GDM1 (cell line): ENCODE measurements at regions not wholly inside any gene's neighbourhood (a gene's known extent, or its start where the extent isn't known, plus 50 kb on each side); places are given as distances from the start of the nearest gene placed in this dataset.
"Not testable (repeated sequence)": the region's sequence is repeated elsewhere in the genome, so short reads cannot be mapped to it uniquely, and the experiment has no call there.

Experiments
- DNase-seq: peaks from one replicate; lab custom pipeline; 2025; lab: John Stamatoyannopoulos, UW

GRCh38 chr20:40849456-40849855 is 160.4 kb upstream of the MAFB start:
- no peak for DNase-seq

- no peak for DNase-seq
These were observed 162.0 kb upstream of the MAFB start for GRCh38 chr20:40851051-40851450.

GRCh38 chr20:40855269-40855668 is 166.2 kb upstream of the MAFB start:
- DNase-seq, result no peak

GRCh38 chr20:40856653-40857052 is 167.6 kb upstream of the MAFB start:
- DNase-seq, result no peak

DNA sequence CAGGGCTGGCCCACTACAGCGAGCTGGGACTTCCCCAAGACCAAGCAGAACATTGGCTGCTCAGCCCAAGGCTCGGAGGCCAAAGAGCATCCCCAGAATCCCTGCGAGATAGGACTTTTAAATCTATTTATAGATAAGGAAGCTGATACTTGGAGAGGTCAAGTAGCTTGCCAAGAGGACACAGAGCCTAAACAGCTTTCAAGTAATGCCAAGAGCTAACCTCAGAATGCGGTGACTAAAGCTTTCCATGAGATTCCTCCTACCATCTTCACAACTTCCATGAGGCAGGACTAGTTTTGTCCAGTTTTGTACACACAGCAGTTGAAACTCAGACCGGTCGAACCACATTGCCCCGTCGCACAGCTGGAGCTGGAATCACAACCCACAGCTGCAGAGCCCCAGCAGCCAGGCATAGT is 168.1 kb upstream of the TOP1 start:
- DNase-seq, result no peak

DNA sequence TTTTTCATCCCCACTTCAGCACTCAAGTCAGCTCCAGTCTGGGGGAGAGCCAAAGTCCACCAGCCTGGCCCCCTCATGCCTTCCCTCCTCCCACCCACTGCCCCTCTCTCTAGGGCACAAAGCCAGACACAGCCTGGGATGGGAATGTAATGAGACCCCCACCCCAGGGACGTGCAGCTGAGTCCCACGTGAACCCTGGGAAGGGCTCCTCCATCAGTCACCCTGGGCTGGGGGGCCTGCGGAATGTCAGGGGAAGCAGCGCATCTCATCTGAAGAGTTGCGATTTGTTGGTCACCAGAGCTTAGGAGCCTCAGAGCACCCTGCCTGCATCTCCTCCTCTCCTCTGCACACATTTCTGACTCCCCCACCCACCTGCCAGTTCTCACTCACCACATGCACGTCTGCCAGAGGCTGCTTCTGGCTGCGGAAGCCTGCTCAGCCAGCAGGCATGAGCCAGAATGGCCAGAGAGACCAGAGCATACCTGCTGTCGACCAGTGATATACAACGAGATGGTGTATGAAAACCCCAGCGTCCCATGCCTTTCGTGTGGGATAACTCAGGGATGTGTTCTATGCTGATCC is 167.1 kb upstream of the TOP1 start:
- DNase-seq, result no peak

GRCh38 chr20:40863355-40863919 is 165.2 kb upstream of the TOP1 start:
- no peak for DNase-seq

GRCh38 chr20:40864470-40864869 is 164.2 kb upstream of the TOP1 start:
- DNase-seq, result no peak

DNA sequence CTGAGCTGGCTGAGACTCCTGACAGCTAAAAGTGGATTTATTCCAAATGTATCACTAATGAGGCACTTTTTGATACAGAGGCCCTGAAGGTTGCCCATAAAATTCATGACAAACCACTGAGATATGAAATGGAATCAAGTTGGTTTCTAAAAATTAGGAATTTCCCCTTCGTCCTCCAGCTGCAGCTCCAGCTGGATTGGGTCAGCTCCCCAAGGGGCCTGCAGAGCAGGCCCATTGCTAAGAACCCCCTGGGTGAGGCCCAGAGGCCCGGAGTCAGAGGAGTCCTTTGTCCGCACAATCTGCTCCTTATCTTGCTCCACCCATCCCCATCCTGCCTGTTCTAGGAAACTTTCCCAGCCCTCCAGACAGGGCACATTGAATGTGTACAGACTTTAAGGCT is 163.5 kb upstream of the TOP1 start:
- no peak for DNase-seq

DNA sequence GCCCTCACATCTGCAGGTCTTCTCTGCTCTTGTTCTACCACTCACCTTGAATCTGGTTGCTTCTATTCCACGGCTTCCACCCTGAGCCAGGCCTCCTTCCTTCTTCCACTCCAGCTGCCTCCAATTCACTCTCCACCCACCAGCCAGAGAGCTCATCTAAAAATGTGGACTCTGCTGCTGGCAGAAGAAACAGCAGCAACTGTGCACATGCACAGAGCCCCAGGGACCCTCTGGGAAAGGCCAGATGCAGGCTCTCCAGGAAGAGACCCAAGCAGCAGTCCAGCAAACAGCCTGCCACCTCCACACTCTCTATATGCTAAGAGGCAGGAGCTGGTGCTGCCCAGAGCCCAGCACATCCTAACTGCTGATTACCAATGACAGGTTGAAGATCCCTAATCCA is 162.6 kb upstream of the TOP1 start:
- DNase-seq, result no peak

DNA sequence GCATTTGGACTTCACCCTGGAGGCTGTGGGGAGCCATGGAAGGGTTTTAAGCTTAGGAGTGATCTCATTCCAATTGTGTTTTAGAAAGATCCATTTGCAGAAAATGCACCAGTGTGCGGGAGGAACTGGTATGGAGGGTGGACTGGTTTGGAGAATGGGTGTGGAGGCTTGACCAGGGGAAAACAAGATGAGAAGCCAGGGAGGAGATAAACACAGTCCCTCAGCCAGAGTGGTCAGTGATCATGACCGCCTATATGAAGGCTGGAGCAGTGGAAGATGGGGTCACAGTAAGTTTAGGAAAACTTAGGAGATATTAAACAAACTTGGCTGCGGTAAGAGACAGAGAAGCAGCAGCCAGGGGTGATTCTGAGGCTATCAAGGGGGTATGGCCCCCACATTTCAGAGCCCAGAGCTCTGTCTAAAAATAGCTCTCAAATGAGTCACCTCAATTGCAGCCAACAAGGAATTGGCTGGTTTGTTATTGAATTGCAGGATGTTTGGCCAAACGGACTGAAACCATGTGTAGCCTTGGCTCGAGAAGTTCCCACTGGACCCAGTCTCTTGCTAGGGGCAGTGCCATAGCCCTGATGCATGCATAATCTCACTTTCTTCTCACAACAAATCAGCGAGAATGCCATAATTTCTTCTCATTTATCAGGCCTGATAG is 159.9 kb upstream of the TOP1 start:
- no peak for DNase-seq

DNA sequence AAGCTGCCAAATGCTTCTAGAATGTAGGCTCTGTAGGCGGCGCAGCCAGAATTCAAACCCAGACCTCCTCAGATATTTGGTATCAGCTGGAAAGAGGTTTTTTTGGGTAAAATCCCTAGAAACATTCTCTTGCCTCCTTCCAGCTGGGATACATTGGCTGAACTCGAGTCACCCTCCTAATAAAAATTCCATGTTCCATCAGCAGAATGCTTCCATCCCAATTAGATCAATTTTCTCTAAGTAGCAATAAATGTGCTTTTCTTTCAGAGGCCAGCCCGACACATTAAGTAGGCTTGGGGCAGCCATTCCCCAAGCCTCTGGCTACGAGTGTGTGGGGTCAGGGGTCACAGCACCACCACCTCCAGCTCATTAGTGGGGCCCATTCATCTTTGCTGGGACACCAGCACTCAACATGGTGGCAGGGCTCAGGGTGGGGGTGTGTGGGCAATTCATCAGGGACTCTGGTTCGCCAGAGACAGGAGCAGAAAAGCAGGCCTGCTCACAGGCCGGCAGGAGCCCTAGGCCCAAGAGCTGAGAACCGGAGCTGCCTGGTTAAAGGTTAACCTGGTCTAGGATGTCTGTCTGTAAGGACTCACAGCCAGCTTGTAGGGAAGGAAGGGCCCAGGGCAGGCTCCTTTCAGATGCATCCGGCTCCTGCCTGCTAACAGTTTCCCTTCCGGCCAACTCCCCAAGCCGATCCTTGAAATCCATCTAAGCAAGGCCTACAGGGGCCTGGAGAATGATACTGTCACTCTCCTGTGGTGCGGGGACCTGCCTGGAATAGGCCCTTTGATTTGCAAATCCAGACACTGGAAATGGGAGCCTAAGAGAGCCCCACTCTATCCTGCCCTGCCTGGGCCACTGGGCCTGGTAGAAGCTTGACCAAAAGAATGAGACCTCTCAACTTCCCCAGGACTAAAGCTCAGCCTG is 159.1 kb upstream of the TOP1 start:
- no peak for DNase-seq

DNA sequence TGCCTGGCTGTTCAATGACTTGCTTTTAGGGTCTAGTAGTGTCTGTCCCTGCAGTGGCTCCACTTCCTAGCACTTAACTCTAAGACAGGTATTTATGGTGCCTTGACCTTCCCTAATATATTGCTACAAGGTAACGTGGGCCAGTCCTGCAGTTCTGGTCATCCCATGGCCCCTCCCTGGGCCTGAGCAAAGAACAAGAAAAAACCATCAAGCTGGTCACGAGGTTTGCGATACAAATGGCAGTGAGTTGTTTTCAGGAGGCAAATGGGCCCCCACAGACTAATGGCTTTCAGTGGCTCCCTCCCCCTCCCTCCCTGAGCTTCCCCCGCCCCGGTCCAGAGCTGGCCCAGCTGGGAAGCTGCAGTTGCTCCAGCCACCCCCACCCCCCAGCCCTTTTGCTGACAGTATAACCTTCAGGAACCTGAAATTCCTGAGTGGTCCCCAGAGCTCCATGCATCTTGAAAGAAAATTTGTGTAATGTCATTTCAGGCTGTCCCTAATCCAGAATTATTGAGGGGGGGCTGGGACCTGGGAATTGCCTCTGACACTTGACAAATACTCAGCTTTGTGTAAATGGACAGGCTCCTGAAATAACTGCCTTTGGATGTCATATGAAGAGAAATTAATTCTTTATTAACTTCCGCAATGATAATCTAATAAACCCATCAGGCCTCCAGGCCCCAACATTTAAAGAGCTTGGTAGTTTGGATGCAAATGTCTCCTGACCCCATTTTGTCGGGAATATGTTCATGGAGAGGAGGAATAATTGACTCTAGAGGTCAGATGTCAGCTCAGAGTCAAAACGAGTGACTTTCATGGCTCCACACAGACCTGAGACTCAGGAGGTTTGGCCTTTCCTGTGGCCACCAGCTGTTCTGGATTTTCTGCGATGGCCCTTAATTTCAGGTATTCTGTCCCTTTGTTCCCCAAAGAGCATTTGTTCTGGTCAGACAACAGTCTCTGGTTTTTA is 153.2 kb upstream of the TOP1 start:
- no peak for DNase-seq

DNA sequence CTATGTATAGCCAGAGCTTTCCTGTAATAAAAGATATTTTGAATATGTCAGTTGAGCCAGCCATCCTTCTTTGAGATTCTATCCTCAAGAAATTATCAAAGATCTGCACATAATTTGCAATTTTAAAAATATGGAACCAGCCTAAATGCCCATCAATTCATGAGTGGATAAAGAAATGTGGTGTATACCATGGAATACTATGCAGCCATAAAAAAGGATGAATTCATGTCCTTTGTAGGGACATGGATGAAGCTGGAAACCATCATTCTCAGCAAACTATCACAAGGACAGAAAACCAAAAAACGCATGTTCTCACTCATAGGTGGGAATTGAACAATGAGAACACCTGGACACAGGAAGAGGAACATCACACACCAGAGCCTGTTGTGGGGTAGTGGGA is 150.5 kb upstream of the TOP1 start:
- DNase-seq, result not testable (repeated sequence)

DNA sequence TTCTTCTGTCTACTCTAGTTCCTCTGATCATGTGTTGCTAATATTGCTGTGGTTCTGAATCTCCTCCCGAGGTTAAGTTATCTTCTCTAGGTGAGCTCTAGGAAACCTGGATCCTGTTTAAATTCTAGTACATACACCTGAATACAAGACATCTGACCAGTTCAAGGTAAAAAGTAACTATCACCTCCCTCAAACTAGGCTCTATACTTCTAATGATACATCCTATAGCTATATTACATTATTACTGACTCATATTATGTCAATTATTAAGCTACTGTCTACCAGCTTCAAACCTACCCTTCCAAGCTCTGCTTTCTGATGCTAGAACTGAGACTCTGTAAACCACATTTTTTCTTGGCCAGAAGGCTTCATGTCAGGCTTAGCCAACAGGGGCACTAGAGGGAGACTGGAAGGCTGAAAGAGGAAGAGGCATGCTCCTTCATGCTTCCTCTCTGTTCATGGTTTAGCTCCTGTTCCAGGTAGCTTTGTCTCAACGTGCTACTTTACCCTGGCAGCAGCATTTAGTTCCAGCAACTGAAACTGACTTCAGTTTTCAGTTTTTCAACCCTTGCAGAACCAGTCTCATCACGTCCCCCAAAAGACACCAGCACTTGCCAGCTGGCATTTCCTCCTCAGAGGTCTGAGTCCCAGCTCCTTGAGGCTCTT is 148.4 kb upstream of the TOP1 start:
- DNase-seq, result peak; percentile 8

GRCh38 chr20:40880729-40881109 is 147.9 kb upstream of the TOP1 start:
- DNase-seq, result no peak

DNA sequence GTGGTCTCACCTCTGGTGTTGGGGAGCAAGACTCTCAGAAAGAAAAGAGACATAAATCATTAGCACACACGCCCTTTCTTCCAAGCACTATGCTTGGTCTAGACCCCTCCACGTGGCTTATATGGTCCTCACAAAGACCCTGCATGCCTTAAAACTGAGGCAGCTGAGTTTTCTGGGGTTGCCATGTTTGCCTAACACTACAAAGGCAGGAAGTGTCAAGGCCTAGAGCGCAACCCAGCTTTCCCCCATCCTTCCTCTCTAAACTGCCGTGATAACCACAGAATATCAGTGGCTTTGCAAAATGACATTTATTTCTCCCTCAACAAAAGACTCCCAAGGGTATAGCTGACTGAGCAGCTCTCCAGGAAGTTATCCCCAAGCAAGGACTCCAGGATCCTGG is 146.5 kb upstream of the TOP1 start:
- DNase-seq, result peak; percentile 55

DNA sequence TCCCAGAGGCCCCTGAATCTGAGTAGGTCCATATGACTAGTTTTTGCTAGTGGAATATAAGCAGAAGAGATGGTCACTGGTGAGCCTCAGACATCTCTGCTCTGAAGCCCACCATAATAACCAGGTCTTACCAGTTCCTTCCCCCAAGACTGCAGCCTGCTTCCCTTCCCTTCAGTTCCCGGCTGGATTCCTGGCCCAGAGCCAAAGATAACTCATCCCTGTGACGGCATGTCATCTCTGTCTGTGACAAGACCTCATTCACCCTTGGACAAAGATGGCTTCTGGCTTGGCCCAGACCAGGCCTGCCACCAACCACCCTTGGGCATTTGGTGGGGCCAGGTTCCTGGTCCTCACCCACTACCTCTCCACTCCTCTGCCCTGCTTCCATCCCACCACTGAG is 145.5 kb upstream of the TOP1 start:
- DNase-seq, result no peak

- DNase-seq, result no peak
These were observed 141.5 kb upstream of the TOP1 start for GRCh38 chr20:40887105-40887504.

DNA sequence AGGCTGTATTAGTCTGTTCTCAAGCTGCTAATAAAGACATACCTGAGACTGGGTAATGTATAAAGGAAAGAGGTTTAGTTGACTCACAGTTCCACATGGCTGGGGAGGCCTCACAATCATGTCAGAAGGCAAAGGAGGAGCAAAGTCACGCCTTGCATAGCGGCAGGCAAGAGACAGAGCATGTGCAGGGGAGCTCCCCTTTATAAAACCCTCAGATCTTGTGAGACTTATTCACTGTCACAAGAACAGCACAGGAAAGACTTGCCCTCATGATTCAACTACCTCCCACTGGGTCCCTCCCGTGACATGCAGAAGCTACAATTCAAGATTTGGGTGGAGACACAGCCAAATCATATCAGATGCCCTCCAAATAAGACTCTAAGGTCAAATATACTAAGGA is 139.4 kb upstream of the TOP1 start:
- not testable (repeated sequence) for DNase-seq

DNA sequence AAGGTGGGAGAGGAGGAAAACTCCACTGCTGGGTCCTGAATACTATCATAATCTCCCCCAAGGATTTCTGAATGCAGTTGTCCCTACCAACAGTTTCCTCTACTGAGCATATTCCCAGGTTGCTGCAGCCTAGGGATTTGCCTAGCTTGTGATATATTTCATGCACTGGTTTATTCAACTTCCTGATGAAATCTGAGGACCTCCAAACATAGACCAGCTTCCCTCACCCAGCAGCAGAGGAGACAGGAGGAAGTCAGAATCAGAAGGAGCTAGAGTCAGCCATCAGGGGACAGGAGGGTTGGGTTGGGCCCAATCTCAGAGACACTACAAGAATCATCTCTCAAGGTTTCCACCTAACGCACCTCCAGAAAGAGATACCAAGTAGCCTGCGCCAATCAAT is 138.4 kb upstream of the TOP1 start:
- no peak for DNase-seq
